ENCODE measurements at regions not wholly inside any gene's neighbourhood (a gene's known extent, or its start where the extent isn't known, plus 50 kb on each side); places are given as distances from the start of the nearest gene placed in this dataset.

DNA sequence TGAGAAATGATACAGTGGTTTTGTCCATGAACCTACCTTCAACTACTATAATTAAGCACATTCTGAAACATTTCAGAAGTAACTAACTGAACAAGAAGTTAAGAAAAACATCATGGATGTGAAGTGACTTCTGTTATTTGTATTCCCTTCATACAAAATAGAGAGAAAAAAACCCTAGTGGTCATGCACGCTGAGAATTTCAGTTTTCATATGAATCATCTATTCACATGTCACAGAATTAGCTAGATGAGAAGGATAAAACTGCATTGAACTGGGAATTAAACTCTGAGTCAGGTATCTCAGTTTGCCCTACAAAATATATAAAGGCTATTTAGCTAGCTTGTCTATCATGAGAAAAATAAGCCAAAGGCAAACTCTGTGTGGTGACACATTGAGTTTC lies 451.8 kb upstream of the FTMT start:
- Histone ChIP-seq H3K79me2 (ENCODE audit: control insufficient read depth, low read length) (no peaks in the 10 kb centered on the region), H3K27me3 (ENCODE audit: control insufficient read depth, low read length) (no peaks in the 10 kb centered on the region), H3F3A (ENCODE audit: control insufficient read depth, insufficient read depth) (no peaks in the 10 kb centered on the region), H3K4me2 (ENCODE audit: low read length) (no peak overlapping the region), H3K9me2 (replicated peaks; ENCODE audit: control insufficient read depth, low read length) (no peaks in the 10 kb centered on the region), H3K9me3 (ENCODE audit: control insufficient read depth, insufficient read depth, low read length) (no peaks in the 10 kb centered on the region), H3K27ac (ENCODE audit: low read depth, low read length) (no peak overlapping the region), H3K4me3 (ENCODE audit: low read length) (no peak overlapping the region), H3K4me1 (ENCODE audit: control insufficient read depth, low read length) (no peaks in the 10 kb centered on the region), H3K36me3 (ENCODE audit: control insufficient read depth, low read length) (no peaks in the 10 kb centered on the region), H4K20me1 (ENCODE audit: control insufficient read depth, insufficient read depth, low read depth, low read length) (no peaks in the 10 kb centered on the region)
- TF ChIP-seq, protein P1, sequence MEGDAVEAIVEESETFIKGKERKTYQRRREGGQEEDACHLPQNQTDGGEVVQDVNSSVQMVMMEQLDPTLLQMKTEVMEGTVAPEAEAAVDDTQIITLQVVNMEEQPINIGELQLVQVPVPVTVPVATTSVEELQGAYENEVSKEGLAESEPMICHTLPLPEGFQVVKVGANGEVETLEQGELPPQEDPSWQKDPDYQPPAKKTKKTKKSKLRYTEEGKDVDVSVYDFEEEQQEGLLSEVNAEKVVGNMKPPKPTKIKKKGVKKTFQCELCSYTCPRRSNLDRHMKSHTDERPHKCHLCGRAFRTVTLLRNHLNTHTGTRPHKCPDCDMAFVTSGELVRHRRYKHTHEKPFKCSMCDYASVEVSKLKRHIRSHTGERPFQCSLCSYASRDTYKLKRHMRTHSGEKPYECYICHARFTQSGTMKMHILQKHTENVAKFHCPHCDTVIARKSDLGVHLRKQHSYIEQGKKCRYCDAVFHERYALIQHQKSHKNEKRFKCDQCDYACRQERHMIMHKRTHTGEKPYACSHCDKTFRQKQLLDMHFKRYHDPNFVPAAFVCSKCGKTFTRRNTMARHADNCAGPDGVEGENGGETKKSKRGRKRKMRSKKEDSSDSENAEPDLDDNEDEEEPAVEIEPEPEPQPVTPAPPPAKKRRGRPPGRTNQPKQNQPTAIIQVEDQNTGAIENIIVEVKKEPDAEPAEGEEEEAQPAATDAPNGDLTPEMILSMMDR (IDR thresholded peaks at IDR 0.05; ENCODE audit: low read depth, low read length, poor library complexity, severe bottlenecking): no peak
- no peak for TF ChIP-seq EZH2phosphoT487 (IDR thresholded peaks at IDR 0.05; ENCODE audit: borderline replicate concordance, low read length)

DNA sequence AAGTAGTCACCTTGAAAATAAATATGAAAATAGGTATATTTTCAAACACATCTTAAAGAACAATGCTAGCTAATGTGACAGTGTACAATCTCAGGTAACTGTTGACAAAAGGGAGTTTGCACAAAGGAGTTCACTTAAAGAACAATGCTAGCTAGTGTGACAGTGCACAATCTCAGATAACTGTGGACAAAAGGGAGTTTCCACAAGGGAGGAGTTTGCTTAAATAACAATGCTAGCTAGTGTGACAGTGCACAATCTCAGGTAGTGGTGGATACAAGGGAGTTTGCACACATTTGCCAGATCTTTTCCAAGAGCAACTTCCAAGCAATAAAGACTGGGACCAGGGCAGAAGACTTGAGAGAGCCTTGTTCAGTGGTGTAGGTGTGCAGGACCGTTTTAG lies 442.9 kb upstream of the FTMT start:
- Histone ChIP-seq H3K27ac (ENCODE audit: low read depth, low read length) (no peak overlapping the region), H3K36me3 (ENCODE audit: control insufficient read depth, low read length) (no peaks in the 10 kb centered on the region), H3K4me2 (ENCODE audit: low read length) (no peak overlapping the region), H3K9me2 (replicated peaks; ENCODE audit: control insufficient read depth, low read length) (no peaks in the 10 kb centered on the region), H3K27me3 (ENCODE audit: control insufficient read depth, low read length) (no peaks in the 10 kb centered on the region), H3K79me2 (ENCODE audit: control insufficient read depth, low read length) (no peaks in the 10 kb centered on the region), H3K4me1 (ENCODE audit: control insufficient read depth, low read length) (no peaks in the 10 kb centered on the region), H3F3A (ENCODE audit: control insufficient read depth, insufficient read depth) (no peaks in the 10 kb centered on the region), H3K4me3 (ENCODE audit: low read length) (no peak overlapping the region), H4K20me1 (ENCODE audit: control insufficient read depth, insufficient read depth, low read depth, low read length) (no peaks in the 10 kb centered on the region), H3K9me3 (ENCODE audit: control insufficient read depth, insufficient read depth, low read length) (no peaks in the 10 kb centered on the region)
- TF ChIP-seq, protein P1 (IDR thresholded peaks at IDR 0.05; ENCODE audit: low read depth, low read length, poor library complexity, severe bottlenecking): no peak
- no peak for TF ChIP-seq EZH2phosphoT487 (IDR thresholded peaks at IDR 0.05; ENCODE audit: borderline replicate concordance, low read length)

DNA sequence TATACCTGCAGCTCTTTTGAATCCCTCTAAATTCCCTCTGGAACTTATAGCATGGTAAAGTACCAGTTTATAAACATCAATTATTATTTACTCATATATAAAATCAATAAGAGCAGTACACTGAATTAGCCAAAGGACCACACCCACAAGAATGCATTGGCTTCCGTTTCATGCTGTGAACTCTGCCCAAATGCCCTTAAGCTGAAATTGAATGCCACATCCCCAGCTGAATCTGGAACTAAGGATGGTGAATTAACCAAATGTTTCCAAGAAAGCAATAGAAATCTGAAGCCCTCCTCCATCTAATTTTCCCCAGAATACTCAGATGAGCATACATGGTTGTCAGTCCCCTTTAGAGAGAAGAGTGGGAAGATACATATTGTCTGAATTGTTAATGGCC lies 436.4 kb upstream of the FTMT start:
- H3K4me3 ChIP-seq (ENCODE audit: low read length): no peak overlapping the region
- no peaks in the 10 kb centered on the region for H3K36me3 ChIP-seq (ENCODE audit: control insufficient read depth, low read length)
- no peaks in the 10 kb centered on the region for H3K79me2 ChIP-seq (ENCODE audit: control insufficient read depth, low read length)
- H3K27me3 ChIP-seq (ENCODE audit: control insufficient read depth, low read length): no peaks in the 10 kb centered on the region
- H3K4me1 ChIP-seq (ENCODE audit: control insufficient read depth, low read length): no peaks in the 10 kb centered on the region
- no peaks in the 10 kb centered on the region for H3K9me2 ChIP-seq (replicated peaks; ENCODE audit: control insufficient read depth, low read length)
- H4K20me1 ChIP-seq (ENCODE audit: control insufficient read depth, insufficient read depth, low read depth, low read length): no peaks in the 10 kb centered on the region
- no peak overlapping the region for H3K27ac ChIP-seq (ENCODE audit: low read depth, low read length)
- H3K9me3 ChIP-seq (ENCODE audit: control insufficient read depth, insufficient read depth, low read length): no peaks in the 10 kb centered on the region
- H3F3A ChIP-seq (ENCODE audit: control insufficient read depth, insufficient read depth): no peaks in the 10 kb centered on the region
- no peak for TF ChIP-seq EZH2phosphoT487 (IDR thresholded peaks at IDR 0.05; ENCODE audit: borderline replicate concordance, low read length)
- TF ChIP-seq, protein P1 (IDR thresholded peaks at IDR 0.05; ENCODE audit: low read depth, low read length, poor library complexity, severe bottlenecking): no peak
- no peak overlapping the region for H3K4me2 ChIP-seq (ENCODE audit: low read length)

DNA sequence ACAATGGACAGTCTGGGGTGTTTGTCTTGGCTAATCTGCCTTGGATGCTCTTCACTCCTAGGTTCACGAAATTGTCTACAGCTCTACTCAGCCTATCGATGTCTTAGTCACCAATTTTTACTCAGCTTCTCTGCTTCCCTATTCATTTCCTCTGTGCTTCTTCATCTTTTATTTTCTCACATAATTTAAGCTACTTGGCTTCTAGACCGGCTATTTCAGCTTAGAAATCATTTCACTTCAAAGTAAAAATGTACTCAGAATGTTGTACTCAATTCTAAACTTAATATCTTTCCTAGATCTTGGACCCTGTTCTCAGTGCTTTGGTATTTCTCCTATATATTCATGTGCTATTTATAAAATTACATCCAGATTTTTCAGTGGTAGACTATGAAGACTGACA lies 430.0 kb upstream of the FTMT start:
- H3K9me2 ChIP-seq (replicated peaks; ENCODE audit: control insufficient read depth, low read length): no peaks in the 10 kb centered on the region
- H3K9me3 ChIP-seq (ENCODE audit: control insufficient read depth, insufficient read depth, low read length): no peaks in the 10 kb centered on the region
- H3K4me1 ChIP-seq (ENCODE audit: control insufficient read depth, low read length): no peaks in the 10 kb centered on the region
- no peak overlapping the region for H3K4me3 ChIP-seq (ENCODE audit: low read length)
- no peaks in the 10 kb centered on the region for H3K79me2 ChIP-seq (ENCODE audit: control insufficient read depth, low read length)
- no peaks in the 10 kb centered on the region for H3K36me3 ChIP-seq (ENCODE audit: control insufficient read depth, low read length)
- no peak overlapping the region for H3K4me2 ChIP-seq (ENCODE audit: low read length)
- no peaks in the 10 kb centered on the region for H3F3A ChIP-seq (ENCODE audit: control insufficient read depth, insufficient read depth)
- no peaks in the 10 kb centered on the region for H3K27me3 ChIP-seq (ENCODE audit: control insufficient read depth, low read length)
- TF ChIP-seq, protein P1 (IDR thresholded peaks at IDR 0.05; ENCODE audit: low read depth, low read length, poor library complexity, severe bottlenecking): no peak
- TF ChIP-seq EZH2phosphoT487 (IDR thresholded peaks at IDR 0.05; ENCODE audit: borderline replicate concordance, low read length): no peak
- no peak overlapping the region for H3K27ac ChIP-seq (ENCODE audit: low read depth, low read length)
- H4K20me1 ChIP-seq (ENCODE audit: control insufficient read depth, insufficient read depth, low read depth, low read length): no peaks in the 10 kb centered on the region
